GM18867 (cell line): ENCODE measurements at regions not wholly inside any gene's neighbourhood (a gene's known extent, or its start where the extent isn't known, plus 50 kb on each side); places are given as distances from the start of the nearest gene placed in this dataset.
"Not testable (repeated sequence)": the region's sequence is repeated elsewhere in the genome, so short reads cannot be mapped to it uniquely, and the experiment has no call there.

Source experiments
- ATAC-seq: cut with Tn5 transposase; IDR thresholded peaks from one replicate; pipeline ENCODE4 v1.9.1; 2021; ENCODE audit warnings: mild to moderate bottlenecking, moderate library complexity; ENCODE audit not compliant: unreplicated experiment

DNA sequence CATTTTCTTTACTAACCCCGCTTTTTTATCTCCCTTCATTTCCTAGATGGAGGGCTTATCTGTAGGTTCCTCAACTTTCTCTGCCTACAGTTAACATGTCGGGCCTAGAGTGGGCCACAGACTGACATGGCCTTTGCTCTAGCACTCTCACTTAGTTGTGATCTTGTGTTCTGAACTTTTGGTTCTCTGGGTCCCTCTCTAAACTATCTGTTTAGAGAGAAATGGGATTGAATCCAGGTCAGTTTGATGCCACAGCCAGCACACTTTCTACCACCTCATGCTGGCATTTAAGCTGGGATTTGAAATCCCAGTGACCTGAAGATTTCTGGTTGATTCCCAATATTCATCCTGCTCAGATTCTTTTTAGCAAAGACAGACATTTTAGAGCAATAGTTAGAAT is 388.5 kb upstream of the PAPPA start:
- no peak for ATAC-seq

DNA sequence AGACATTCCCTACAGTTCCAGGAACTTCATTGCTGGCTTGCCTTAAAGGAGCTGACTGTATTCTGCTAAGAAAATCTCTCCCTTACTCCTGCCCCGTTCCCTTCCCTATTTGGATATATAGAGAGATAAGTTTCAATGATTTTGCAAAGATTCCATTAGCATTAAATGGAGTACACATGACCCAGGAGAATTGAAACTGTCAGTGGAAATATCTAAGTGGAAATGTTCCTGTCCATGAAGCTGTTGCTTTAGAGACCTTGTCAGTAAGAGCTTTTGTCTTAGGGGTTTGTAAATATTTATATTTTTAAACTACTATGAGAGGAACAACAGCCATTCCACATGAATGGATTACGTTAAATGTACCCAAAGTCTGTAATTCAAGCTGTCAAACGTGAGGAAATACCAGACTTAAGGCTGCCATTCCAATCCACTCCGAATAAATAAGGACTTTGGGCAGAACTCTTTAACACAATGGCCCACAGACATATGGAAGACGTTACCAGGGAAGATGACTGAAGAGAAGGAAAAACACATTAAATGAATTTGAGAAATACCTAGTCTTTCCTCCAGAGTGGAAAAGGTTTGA is 387.1 kb upstream of the PAPPA start:
- ATAC-seq: no peak

DNA sequence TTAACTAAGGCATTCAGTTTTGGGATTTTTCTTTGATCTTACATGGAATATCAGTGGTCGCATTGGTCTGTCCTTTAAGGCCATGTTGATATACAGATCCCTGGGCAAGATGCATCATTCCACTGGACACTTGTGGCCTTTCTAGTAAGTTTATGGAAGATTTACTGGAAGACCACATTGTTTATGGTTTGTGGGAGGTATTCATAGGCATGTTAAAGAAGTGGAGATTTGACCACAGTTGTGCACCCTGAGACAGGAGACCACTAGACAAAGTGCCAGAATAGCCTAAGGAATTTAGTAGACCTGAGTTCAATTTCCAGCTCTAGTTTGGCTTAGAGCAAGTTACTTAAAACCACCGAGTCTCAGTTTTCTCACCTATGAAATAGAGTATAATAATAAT is 383.1 kb upstream of the PAPPA start:
- ATAC-seq: no peak

DNA sequence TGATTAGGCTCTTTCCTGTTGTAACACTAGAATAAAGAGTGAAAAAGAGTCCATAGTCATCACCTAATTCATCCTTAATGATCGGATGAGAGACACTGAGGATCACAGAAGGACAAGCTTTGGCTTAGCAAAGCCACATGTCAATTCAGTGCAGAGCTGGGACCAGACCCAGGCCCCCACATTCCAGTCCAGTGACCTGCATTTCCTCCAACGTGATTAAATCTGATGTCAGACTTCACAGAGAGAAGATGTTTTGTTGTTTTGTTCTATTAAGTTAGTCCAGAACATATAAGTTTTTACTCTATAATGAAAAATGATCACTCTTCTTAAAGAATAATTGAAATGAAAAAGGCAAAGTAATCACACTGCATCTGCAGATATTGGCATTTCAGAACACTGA is 377.9 kb upstream of the PAPPA start:
- no peak for ATAC-seq

DNA sequence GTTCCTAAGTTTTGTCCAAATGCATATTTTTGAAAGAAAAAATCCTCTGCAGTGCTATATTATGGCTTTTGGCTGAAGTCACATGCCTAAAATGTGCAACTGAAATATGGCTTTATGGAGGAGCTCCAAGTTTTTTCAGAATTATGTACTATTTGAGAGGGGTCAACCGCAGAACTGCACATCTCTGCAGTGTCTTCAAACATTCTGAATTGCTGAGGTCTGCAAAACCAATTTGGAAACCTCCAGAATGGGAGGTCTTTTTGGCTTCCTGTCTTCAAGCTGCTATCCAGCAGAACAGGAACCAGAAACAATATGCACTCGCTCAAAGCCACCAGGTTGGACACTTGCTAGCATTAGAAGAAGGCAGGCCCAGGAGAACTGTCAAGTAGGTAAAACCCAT is 376.0 kb upstream of the PAPPA start:
- no peak for ATAC-seq

DNA sequence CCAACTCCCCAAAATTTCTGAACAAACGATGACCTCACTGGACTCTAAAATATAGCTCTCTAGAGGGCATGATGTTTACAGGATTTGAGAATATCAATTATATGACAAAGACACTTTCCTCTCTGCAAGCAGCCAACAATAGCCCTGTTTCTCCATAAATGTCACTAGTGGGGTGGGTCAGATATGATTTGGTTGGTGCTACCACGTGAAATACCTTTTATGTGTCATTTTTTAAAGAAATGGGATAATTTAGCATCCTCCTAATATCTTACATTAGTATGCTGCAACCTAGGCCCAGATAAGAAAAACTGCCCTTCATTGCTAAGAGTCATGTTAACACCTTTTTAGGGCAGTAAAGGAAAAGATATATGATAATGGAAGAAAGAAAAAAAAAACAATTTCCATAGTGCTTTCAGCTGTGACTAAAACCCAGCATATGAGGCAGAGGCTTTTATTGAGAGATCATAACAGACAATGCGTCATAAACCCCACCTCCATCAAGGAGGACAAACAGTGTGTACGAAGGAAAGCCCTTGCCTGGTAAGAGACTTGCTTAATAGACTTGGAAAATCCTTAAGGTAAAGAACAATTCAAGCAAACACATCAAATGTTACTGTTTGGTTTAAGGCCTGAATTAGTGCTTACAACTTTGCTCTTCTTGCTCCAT is 372.4 kb upstream of the PAPPA start:
- ATAC-seq: no peak

DNA sequence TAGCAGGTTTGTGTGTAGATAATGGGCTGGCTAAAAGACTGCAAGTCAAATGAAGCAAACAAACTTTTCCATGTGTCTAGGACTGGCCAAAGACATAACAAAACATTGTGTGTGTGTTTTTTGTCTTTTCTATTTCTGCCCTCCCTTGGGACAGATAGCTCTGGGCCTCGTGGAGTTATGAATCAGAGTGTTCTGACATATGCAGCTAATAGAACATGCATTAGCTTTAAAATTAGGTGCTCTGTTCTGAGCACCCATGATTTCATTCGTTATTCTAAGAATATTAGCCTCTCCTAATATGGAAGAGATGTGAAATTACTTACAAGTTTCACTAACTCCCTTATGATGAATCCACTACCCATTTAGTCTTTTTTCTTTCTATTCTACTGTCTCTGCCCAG is 367.3 kb upstream of the PAPPA start:
- no peak for ATAC-seq

DNA sequence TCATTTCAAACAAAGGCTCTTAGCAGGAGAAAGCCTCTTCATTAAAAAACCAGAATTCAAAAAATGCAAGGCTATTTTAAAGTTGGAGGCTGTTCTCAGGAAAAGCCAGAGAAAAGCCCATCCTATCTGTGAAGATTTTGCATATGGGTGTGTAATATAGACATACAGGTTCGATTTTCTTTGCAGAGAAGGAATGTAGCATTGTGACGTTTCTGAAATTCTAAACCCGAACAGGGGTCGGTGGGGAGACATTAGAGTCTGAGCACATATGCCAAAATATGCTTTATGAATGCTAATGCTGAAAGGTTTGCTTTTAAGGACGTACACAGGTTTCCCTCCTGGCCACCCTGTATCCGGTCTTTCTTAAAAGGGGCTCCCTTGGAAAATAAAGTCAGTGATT is 363.1 kb upstream of the PAPPA start:
- ATAC-seq: no peak

DNA sequence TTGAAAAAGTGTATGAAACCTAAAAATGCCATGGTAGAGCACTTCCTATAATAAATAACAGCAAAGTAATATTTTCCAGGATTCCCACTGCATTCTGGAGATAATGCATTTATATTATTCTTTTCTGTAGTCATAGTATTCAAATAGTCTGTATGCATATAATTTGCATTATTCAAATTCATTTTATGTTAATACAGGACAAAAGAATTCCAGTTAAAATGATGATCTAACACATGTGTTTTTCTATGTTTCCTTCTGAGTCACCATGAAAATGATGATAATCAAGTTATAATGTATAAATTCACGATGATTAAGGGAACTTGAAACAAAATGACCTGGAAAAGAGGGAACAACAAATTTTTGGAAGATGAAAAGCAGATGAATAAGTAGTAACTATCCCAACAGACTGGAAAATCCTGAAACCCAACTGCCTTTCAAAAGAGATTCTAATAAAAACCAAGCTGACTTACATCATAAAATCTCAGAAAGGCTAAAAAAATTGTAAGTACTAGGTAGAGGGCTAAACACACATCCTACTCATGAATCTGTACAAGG is 358.6 kb upstream of the PAPPA start:
- no peak for ATAC-seq

DNA sequence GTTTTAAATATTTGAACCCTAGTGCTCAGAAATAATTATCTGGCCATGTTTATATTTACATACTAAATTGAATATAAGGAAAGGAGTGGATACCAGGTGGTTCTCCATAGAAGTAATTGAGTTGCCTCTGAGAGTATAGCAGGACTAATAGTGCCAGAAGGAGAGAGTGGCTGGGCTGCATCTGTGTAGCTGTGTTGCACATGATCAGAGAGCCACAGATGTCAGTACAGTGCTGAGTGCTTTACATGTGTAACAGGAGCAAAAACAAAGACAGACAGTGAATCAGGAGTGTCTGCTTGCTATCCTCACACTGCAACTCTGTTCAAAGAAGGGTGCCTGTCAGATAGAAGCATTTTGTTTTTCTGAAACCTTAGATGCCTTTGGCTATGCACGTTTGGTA is 353.9 kb upstream of the PAPPA start:
- ATAC-seq: no peak

DNA sequence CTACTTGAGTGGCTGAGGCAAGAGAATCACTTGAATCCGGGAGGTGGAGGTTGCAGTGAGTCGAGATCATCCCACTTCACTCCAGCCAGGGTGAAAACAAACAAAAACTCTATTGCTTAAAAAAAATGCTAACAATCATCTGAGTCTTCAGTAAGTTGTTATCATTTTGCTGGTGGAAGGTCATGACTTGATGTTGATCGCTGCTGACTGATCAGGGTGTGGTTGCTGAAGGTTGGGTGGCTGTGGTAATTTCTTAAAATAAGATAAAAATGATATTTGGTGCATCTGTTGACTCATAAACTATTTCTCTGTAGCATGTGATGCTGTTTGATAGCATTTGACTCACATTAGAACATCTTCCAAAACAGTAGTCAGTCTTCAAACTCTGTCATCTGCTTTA is 349.4 kb upstream of the PAPPA start:
- ATAC-seq: no peak

DNA sequence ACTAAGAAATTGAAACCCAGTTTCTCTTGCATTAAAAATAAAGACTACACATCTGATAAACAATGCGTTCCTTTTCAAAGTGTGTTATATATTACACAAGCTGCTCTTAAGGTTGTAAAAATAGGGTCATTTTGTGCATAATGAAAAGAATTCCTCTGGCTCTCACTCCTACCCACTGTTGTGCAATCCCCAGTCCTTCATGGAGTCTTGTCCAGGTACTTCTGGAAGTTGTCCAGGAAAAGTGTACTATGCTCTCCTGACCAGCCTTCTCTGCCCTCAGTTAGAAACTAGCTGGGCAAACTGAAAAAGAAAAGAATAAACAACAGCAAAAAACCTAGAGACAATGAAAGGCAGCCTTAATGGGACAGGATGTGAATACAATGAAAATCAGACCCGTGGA is 345.5 kb upstream of the PAPPA start:
- no peak for ATAC-seq

DNA sequence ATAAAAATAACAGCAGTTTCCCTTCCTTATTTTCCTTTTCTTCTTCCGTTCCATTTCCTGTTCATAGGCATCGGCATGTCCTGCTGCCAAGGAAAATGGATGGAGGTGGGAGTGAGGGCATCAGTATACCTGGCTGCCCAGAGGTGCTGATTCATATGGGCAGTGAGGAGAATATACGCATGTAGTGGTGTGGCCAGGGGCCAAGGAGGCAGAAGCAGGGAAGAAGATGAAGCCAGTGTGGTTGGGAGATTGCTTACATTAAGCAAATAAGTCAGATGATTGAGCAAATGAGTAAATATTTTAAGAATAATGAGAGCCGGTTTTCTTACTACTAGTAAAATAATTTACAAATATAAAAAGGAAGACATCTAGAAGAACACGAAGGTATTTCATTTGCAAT is 344.9 kb upstream of the PAPPA start:
- no peak for ATAC-seq

DNA sequence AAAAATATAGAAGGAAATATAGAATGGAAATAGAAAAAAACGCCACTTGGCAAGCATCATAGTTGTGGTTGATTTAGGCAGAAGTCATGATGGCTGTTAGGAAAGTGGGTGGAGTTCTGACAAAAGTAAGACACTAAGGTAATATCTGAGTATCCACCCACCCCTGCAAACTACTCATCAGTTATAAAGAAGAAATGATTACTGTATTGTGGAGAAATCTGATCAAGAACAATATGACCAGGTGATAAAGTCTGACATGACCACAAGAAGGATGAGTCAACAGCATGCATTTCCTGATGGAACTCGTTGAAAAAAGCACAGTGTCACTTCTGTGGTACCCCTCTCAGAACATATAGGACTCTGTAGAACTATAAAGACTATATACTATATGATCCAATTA is 343.4 kb upstream of the PAPPA start:
- no peak for ATAC-seq

DNA sequence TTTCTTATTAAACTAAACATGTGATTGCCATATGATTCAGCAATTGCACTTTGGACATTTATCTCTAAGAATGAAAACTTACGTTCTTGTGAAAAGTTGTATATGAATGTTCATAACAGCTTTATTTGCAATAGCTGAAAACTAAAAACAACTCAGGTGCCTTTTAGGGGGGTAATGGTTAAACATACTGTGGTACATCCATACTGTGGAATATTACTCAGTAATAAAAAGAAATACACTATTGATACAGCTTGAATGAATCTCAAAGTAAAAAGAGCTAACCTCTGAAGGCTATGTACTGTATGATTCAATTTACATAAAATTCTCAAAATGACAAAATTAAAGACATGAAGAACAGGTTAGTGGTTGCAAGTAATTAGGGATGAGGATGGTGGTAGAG is 339.5 kb upstream of the PAPPA start:
- ATAC-seq: no peak

DNA sequence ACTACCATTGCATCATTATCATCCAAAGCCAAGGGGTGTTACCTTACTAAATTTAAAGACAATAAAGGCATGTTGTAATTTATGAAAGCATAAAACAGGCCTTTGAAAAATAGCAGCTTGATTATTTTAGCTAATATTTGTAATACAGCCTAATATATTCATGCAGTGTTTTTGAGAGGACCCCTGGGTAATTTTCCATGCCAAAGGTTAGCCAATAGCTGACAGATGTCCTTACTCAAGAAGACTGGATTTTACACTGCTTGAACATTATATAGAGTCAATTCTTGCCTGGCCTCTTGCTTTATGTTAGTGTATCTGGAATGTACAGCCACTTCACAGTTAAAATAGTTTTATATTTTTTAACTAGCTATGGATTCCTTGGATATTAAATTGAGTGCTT is 337.8 kb upstream of the PAPPA start:
- ATAC-seq: no peak

DNA sequence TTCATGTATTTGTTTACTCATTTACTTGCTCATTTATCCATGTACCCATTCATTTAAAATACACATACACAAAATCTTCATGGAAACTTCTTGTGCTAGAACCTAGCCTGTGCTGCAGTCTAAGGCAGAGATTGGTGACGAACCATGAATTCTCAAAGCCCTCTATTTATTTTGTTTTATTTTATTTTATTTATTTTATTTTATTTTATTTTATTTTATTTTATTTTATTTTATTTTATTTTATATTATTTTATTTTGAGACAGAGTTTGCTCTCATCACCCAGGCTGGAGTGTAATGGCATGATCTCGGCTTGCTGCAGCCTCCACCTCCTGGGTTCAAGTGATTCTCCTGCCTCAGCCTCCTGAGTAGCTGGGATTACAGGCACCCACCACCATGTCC is 334.9 kb upstream of the PAPPA start:
- not testable (repeated sequence) for ATAC-seq

DNA sequence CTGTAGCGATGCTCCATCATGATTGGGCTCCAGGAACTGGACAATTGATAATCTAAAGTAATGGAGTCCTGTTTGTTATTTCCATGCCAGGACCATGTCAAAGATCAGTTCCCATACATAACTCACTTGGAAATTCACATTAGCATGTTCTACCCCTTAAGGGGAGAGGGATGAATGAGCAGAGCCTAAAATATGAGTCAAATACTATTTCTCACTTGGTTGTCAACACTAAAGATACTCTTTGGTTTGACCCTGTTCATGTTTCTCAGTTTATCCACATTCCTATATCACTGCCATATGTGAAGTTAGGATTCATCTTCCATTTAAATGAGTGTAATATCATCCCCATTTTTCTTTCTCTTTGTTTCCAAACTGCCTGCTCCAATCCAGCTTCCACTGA is 321.6 kb upstream of the PAPPA start:
- no peak for ATAC-seq

DNA sequence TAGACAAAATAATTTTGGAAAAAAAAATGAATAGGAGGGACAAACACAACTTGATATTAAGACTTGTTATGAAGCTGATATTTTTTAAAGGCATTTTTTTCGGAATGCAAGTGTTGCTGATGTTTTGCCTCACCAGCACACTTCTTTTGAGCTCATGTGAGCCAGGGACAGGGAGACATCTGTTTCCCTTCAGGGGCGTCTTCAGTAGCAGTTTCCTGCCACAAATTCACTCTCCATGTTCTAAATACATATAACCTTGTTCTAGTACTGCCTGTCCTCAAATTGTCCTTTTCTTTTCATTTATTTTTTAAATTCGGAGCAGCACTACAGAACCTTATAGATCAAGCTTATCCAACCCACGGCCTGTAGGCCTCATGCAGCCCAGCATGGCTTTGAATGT is 316.0 kb upstream of the PAPPA start:
- no peak for ATAC-seq

DNA sequence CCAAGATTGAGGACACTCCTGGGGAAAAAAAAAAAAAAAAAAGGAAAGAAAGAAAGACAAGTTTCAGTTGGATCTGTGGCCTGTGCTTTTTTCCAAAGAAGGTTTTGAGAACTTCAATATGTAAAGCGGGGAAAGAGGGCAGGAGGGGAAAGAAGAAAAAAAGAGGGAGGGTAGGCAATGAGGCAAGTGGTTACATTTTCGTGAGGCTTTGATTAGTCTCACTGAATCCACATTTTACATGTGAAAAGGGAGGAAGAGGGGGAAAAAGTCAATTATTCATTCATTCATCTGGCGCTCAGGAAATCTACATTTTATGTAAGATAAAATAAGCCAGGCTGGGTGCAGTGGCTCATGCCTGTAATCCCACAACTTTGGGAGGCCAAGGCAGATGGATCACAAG is 315.2 kb upstream of the PAPPA start:
- ATAC-seq: no peak

DNA sequence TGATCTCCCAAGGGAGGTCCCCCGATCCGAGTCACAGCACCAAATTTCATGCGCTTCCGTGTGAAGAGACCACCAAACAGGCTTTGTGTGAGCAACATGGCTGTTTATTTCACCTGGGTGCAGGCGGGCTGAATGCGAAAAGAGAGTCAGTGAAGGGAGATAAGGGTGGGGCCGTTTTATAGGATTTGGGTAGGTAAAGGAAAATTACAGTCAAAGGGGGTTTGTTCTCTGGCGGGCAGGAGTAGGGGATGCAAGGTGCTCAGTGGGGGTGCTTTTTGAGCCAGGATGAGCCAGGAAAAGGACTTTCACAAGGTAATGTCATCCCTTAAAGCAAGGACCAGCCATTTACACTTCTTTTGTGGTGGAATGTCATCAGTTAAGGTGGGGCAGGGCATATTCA is 309.2 kb upstream of the PAPPA start:
- ATAC-seq: not testable (repeated sequence)

DNA sequence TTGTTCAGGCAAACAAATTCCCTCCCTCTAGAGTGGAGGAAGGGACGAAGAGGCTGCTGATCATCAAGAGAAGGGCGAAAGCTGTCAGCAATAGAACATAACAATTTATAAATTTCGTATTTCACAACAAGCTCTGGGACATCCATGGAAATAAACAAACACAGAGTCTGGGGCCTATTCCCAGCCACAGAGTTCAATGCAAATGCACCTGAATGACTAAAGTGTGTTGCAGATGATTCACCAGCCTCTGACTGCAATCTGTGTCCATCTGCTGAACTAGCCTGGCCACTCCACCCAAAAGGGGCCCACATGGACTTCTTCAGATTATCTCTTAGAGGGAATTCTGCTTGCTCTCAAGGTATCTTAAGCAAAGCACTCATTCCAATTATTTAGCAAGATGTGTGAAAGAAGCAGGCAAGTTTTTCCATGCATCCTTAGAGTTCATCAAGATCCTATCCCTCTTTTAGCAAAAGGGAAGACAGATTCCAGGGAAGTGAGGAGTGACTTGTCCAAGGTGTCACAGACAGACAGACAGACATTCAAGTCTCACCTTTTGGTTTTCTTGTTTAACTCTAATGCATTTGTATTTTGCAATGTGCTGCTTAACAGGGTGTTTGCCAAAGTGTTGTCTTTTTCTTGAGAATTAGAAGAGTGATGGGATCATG is 307.8 kb upstream of the PAPPA start:
- ATAC-seq: no peak
